ENCODE measurements at regions not wholly inside any gene's neighbourhood (a gene's known extent, or its start where the extent isn't known, plus 50 kb on each side); places are given as distances from the start of the nearest gene placed in this dataset.
A peak's percentile ranks its signal among the peaks of the same experiment; 100 is the strongest.

DNA sequence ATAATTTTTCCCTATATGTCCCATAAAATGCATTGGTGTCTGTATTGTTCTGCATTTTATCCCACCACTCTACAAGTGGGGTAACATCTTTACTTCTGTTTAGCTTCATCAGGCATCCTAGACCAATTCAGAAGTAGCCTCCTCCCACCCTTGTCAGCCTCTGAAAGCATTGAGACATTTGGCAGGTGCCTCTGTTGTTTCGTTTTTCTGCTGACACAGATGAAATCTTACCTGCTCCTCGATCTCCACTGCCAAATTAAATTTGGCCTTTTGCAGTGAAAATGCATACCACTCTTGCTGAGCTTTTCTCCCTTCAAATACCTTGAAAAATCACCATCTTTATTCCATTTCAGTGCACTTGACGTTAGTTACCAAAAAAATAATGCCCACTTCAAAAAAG, 83.5 kb upstream of the STARD13 start:
- TF ChIP-seq, protein P1, sequence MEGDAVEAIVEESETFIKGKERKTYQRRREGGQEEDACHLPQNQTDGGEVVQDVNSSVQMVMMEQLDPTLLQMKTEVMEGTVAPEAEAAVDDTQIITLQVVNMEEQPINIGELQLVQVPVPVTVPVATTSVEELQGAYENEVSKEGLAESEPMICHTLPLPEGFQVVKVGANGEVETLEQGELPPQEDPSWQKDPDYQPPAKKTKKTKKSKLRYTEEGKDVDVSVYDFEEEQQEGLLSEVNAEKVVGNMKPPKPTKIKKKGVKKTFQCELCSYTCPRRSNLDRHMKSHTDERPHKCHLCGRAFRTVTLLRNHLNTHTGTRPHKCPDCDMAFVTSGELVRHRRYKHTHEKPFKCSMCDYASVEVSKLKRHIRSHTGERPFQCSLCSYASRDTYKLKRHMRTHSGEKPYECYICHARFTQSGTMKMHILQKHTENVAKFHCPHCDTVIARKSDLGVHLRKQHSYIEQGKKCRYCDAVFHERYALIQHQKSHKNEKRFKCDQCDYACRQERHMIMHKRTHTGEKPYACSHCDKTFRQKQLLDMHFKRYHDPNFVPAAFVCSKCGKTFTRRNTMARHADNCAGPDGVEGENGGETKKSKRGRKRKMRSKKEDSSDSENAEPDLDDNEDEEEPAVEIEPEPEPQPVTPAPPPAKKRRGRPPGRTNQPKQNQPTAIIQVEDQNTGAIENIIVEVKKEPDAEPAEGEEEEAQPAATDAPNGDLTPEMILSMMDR (IDR thresholded peaks at IDR 0.05; ENCODE audit: insufficient read depth, low read length): no peak
- no peak for DNase-seq (ENCODE audit: low read depth)
- H3K4me3 ChIP-seq (ENCODE audit: low read depth, low read length): no peak overlapping the region

DNA sequence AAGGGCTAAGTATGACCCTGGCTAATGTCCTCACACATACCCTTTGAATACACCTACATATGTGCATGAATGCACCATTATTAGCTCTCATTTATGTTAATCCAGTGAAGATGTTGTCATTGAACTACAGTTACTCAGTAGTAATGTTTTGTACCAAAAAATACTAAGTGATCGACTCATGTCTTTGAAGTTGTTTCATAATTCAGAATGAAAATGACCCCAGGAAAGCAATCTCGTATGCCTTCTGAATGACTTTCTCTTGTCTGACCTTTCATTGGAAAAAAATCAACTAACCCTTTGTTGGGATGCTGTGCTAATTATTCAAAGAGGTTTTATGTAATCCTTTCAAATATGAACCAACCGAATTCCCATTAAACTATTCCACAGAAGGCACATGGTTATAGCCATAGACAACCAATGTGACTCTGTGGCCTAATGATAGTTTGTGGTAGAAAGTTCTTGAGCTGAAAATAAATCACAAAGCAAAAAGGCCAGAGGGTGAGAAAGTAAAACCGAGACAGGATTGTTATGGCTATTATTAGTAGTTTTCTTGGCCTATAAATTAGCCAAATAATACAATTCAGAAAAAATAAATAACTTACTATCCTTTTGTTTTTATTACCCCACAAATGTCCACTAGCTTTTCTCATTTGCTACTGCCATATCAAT, 86.8 kb upstream of the STARD13 start:
- TF ChIP-seq, protein P1 (IDR thresholded peaks at IDR 0.05; ENCODE audit: insufficient read depth, low read length): no peak
- no peak for DNase-seq (ENCODE audit: low read depth)

DNA sequence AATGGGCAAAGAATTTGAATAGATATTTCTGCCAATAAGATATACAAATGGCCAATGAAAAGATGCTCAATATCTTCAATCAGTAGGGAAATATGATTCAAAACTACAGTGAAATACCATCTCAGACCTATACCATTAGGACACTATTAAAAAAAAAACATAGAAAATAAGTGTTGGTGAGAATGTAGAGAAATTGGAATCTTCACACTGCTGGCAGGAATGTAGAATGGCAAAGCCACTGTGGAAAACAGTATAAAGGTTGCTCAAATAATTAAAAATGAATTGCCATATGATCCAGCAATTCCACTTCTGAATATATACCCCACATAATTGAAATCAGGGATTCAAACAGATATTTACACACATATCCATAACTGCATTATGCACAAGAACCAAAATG, 88.1 kb upstream of the STARD13 start:
- TF ChIP-seq, protein P1 (IDR thresholded peaks at IDR 0.05; ENCODE audit: insufficient read depth, low read length): peak; percentile 34
- no peak overlapping the region for H3K4me3 ChIP-seq (ENCODE audit: low read depth, low read length)
- no peak for DNase-seq (ENCODE audit: low read depth)

More for the DNA sequence above, 86.8 kb upstream of the STARD13 start:
- no peak overlapping the region for H3K4me3 ChIP-seq (ENCODE audit: low read depth, low read length)

DNA sequence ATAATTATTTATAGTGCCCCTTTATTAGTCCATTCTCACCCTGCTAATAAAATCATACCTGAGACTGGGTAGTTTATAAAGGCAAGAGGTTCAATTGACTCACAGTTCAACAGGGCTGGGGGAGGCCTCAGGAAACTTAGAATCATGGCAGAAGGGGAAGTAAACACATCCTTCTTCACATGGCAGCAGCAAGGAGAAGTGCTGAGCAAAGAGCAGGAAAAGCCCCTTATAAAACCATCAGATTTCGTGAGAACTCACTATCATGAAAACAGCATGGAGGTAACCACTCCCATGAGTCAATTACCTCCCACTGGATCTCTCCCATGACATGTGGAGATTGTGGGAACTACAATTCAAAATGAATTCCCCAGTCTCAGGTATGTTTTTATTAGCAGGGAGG, 89.9 kb upstream of the STARD13 start:
- TF ChIP-seq, protein P1 (IDR thresholded peaks at IDR 0.05; ENCODE audit: insufficient read depth, low read length): no peak
- no peak overlapping the region for H3K4me3 ChIP-seq (ENCODE audit: low read depth, low read length)
- DNase-seq (ENCODE audit: low read depth): no peak

DNA sequence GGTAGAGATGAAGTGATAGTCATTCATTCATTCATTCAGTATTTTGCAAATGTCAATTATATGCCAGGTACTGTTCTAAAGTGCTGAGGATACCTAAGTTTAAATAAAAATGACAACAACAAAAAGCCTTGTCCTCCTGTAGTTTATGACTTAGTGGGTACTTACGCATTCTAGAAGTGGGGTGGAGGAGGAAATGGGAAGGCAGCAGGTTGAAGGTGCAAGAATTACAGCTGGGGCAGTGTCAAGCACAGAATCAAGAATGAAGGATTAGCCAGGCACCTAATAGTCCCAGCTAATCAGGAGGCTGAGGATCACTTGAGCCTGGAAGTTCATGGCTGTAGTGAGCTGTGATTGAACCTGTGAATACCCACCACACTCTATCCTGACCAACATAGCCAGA, 90.7 kb upstream of the STARD13 start:
- TF ChIP-seq, protein P1 (IDR thresholded peaks at IDR 0.05; ENCODE audit: insufficient read depth, low read length): no peak
- DNase-seq (ENCODE audit: low read depth): no peak
- no peak overlapping the region for H3K4me3 ChIP-seq (ENCODE audit: low read depth, low read length)

DNA sequence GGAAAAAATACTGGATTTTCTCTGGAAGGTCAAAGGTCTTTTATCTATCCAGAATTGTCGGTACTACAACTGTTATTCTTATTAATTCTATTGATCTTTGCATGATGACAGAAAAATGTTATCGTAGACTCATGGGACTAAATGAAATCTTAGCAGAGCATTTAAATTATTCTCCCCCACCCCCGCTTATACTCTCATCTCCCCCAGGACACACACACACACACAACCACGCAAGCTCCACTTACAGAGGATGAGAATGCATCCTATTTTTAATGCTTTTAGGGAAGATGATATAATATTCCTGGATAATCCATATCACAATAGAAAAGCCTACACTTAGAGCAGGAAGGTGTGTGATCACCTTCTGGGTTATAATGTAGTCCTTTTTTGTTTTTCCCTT, 91.9 kb upstream of the STARD13 start:
- TF ChIP-seq, protein P1 (IDR thresholded peaks at IDR 0.05; ENCODE audit: insufficient read depth, low read length): no peak

DNA sequence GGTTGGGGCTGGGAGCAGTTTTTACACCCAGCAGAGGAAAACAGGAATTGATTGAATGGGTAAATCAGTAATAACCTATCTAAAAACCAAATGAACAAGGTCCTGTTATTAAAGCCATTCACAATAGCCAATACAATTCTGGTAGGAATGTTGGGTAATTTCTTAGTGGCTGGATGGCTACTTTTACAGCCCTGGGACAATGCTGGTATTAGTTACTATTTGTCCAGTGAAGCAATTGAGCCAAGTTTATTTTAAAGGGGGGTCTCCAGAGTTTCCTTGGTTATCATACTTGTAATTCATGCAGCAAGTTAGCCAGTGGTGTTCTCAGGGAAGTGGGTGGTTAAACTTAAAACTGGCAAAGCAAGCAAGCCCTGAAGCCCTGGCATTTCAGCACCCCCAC, 92.3 kb upstream of the STARD13 start:
- DNase-seq (ENCODE audit: low read depth): no peak
- H3K4me3 ChIP-seq (ENCODE audit: low read depth, low read length): no peak overlapping the region
- TF ChIP-seq, protein P1 (IDR thresholded peaks at IDR 0.05; ENCODE audit: insufficient read depth, low read length): no peak

More for the DNA sequence above, 91.9 kb upstream of the STARD13 start:
- no peak for DNase-seq (ENCODE audit: low read depth)
- H3K4me3 ChIP-seq (ENCODE audit: low read depth, low read length): no peak overlapping the region

Measured in fibroblast of the aortic adventitia (primary cell).